ENCODE measurements at regions not wholly inside any gene's neighbourhood (a gene's known extent, or its start where the extent isn't known, plus 50 kb on each side); places are given as distances from the start of the nearest gene placed in this dataset.

GRCh38 chr9:103988821-103989220 lies 105.3 kb upstream of the SMC2 start:
- Histone ChIP-seq H3K27me3 (ENCODE audit: insufficient read depth, poor library complexity, severe bottlenecking) (no peaks in the 10 kb centered on the region), H3K4me3 (ENCODE audit: severe bottlenecking) (no peak overlapping the region), H3K36me3 (ENCODE audit: low read depth) (no peaks in the 10 kb centered on the region), H3K27ac (ENCODE audit: poor library complexity, severe bottlenecking) (no peak overlapping the region), H3K9me3 (ENCODE audit: severe bottlenecking) (no peaks in the 10 kb centered on the region), H3K4me1 (ENCODE audit: insufficient read depth, poor library complexity, severe bottlenecking) (no peaks in the 10 kb centered on the region)
- no peak for TF ChIP-seq CTCF (IDR thresholded peaks at IDR 0.05; ENCODE audit: poor library complexity, severe bottlenecking)
- ATAC-seq (ENCODE audit: low read depth) (no peak), DNase-seq (ENCODE audit: low spot score) (no peak)

- TF ChIP-seq CTCF (IDR thresholded peaks at IDR 0.05; ENCODE audit: poor library complexity, severe bottlenecking), result no peak
- Histone ChIP-seq H3K27me3 (ENCODE audit: insufficient read depth, poor library complexity, severe bottlenecking) (no peaks in the 10 kb centered on the region), H3K4me3 (ENCODE audit: severe bottlenecking) (no peak overlapping the region), H3K9me3 (ENCODE audit: severe bottlenecking) (no peaks in the 10 kb centered on the region), H3K36me3 (ENCODE audit: low read depth) (no peaks in the 10 kb centered on the region), H3K27ac (ENCODE audit: poor library complexity, severe bottlenecking) (no peak overlapping the region), H3K4me1 (ENCODE audit: insufficient read depth, poor library complexity, severe bottlenecking) (no peaks in the 10 kb centered on the region)
- no peak for DNase-seq (ENCODE audit: low spot score)
- no peak for ATAC-seq (ENCODE audit: low read depth)
Observed at GRCh38 chr9:103990311-103990710, 103.8 kb upstream of the SMC2 start.

DNA sequence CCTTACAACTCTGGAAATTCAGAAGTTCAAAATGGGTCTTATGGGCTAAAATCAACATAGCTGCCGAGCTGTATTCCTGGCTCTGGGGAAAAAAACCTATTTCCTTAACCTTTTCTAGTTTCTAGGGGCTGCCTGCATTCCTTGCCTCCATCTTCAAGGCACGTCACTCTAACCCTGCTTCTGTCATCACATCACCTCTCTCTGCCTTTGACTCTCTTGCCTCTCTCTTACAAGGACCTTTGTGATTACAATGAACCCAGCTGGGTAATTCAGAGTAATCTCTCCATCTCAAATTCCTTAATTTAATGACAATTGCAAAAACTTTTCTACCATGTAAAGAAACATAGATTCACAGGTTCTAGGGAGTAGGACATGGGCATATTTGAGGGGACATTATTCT lies 103.1 kb upstream of the SMC2 start:
- Histone ChIP-seq H3K36me3 (ENCODE audit: low read depth) (no peaks in the 10 kb centered on the region), H3K4me1 (ENCODE audit: insufficient read depth, poor library complexity, severe bottlenecking) (no peaks in the 10 kb centered on the region), H3K9me3 (ENCODE audit: severe bottlenecking) (no peaks in the 10 kb centered on the region), H3K4me3 (ENCODE audit: severe bottlenecking) (no peak overlapping the region), H3K27me3 (ENCODE audit: insufficient read depth, poor library complexity, severe bottlenecking) (no peaks in the 10 kb centered on the region), H3K27ac (ENCODE audit: poor library complexity, severe bottlenecking) (no peak overlapping the region)
- no peak for DNase-seq (ENCODE audit: low spot score)
- no peak for ATAC-seq (ENCODE audit: low read depth)
- no peak for TF ChIP-seq CTCF (IDR thresholded peaks at IDR 0.05; ENCODE audit: poor library complexity, severe bottlenecking)

DNA sequence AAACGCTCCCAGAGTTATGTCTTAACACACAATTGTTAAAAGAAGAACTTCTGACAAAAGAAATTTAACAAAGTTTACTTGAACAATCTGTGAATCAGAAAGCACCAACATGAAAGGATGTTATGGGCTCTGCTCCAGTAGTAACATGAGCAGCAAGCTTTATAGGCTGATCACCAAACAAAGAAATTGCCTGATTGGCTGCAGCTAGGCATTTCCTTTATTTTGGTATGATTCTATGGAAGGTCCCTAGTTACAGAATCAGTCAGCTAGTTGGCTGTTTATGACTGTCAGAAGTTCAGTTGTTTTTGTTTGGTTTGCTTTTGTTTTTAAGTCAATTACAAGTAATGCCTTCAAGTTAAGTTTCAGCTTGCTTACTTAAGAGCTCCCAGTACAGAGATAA lies 102.4 kb upstream of the SMC2 start:
- ATAC-seq (ENCODE audit: low read depth) (no peak), DNase-seq (ENCODE audit: low spot score) (no peak)
- TF ChIP-seq CTCF (IDR thresholded peaks at IDR 0.05; ENCODE audit: poor library complexity, severe bottlenecking), result no peak
- H3K9me3 ChIP-seq (ENCODE audit: severe bottlenecking), result no peaks in the 10 kb centered on the region
- no peak overlapping the region for H3K4me3 ChIP-seq (ENCODE audit: severe bottlenecking)
- no peaks in the 10 kb centered on the region for H3K27me3 ChIP-seq (ENCODE audit: insufficient read depth, poor library complexity, severe bottlenecking)
- no peak overlapping the region for H3K27ac ChIP-seq (ENCODE audit: poor library complexity, severe bottlenecking)
- no peaks in the 10 kb centered on the region for H3K36me3 ChIP-seq (ENCODE audit: low read depth)
- H3K4me1 ChIP-seq (ENCODE audit: insufficient read depth, poor library complexity, severe bottlenecking), result no peaks in the 10 kb centered on the region

GRCh38 chr9:103992938-103993579 lies 101.0 kb upstream of the SMC2 start:
- Histone ChIP-seq H3K9me3 (ENCODE audit: severe bottlenecking) (no peaks in the 10 kb centered on the region), H3K27me3 (ENCODE audit: insufficient read depth, poor library complexity, severe bottlenecking) (no peaks in the 10 kb centered on the region), H3K4me1 (ENCODE audit: insufficient read depth, poor library complexity, severe bottlenecking) (no peaks in the 10 kb centered on the region), H3K36me3 (ENCODE audit: low read depth) (no peaks in the 10 kb centered on the region), H3K27ac (ENCODE audit: poor library complexity, severe bottlenecking) (no peak overlapping the region), H3K4me3 (ENCODE audit: severe bottlenecking) (no peak overlapping the region)
- no peak for TF ChIP-seq CTCF (IDR thresholded peaks at IDR 0.05; ENCODE audit: poor library complexity, severe bottlenecking)
- no peak for ATAC-seq (ENCODE audit: low read depth)
- no peak for DNase-seq (ENCODE audit: low spot score)

Data from RWPE2 (cell line).